HG02610 (cell line): ENCODE measurements at regions not wholly inside any gene's neighbourhood (a gene's known extent, or its start where the extent isn't known, plus 50 kb on each side); places are given as distances from the start of the nearest gene placed in this dataset.
"Not testable (repeated sequence)": the region's sequence is repeated elsewhere in the genome, so short reads cannot be mapped to it uniquely, and the experiment has no call there.

Source experiments
- ATAC-seq: cut with Tn5 transposase; IDR thresholded peaks from one replicate; pipeline ENCODE4 v1.9.1; 2021; ENCODE audit warnings: mild to moderate bottlenecking, moderate library complexity; ENCODE audit not compliant: unreplicated experiment

GRCh38 chr20:47903009-47903408 is 117.7 kb upstream of the SULF2 start:
- not testable (repeated sequence) for ATAC-seq

- not testable (repeated sequence) for ATAC-seq
Observed at GRCh38 chr20:47899313-47899712, 114.0 kb upstream of the SULF2 start.

- no peak for ATAC-seq
Observed at GRCh38 chr20:47897461-47897860, 112.2 kb upstream of the SULF2 start.

- not testable (repeated sequence) for ATAC-seq
Observed at GRCh38 chr20:47892681-47893080, 107.4 kb upstream of the SULF2 start.

GRCh38 chr20:47890708-47891107 is 105.4 kb upstream of the SULF2 start:
- ATAC-seq: not testable (repeated sequence)

DNA sequence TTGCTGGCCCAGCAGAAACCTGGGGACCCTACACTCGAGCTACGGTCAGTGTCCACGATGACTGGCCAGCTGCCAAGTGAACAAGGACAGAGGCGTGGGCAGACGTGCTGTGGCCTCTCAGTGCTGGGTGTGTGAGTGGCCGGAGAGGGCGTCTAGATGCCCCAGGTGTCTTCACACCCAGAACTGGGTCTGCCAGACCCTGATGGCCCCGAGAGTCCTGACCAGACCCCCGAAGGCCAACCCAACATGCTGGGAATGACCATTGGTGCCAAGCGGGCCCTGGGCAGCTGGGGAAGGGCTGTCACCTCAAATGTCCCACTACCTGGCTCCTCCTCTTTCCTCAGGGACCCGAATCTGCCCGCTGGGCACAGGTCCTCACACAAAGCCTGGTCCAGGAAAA is 104.5 kb upstream of the SULF2 start:
- ATAC-seq: not testable (repeated sequence)

DNA sequence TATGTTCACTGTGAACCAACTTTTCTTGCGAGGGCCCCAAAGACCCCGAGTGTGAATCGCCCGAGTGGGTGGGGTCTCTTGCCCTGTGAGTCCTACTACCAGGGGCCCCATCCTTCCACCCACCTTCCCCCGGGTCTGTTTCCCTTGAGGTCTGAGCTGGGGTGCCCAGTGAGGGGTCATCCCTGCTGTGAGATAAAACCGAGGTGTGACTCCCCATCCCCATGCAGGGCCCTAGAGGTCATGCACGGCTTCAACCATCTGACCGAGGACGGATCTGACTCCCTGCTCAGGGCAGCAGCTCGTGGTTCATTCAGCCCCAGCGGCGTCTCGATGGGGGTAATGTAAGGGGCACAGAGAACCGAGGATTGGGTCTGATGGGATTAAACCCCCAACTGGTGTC is 103.1 kb upstream of the SULF2 start:
- no peak for ATAC-seq

- no peak for ATAC-seq
Observed at GRCh38 chr20:47887477-47888080, 102.3 kb upstream of the SULF2 start.

DNA sequence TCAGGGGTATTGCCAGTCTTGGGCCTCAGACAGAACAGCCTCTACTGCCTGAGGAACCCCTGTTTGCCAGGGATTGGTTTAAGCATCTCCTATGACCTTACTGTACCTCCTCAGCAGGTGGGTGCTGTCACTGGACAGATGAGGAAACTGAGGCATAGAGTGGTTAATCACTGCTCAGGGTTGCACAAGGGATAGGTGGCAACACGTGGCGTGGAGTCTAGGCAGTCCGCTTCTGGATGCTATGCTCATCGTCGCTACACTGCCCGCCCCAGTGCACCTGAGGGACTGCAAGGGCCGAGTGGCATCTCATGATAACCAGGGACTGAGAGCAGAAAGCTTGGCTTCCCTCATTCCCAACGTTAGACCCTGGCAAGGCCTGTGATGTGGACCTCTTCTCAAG is 101.8 kb upstream of the SULF2 start:
- ATAC-seq: no peak

DNA sequence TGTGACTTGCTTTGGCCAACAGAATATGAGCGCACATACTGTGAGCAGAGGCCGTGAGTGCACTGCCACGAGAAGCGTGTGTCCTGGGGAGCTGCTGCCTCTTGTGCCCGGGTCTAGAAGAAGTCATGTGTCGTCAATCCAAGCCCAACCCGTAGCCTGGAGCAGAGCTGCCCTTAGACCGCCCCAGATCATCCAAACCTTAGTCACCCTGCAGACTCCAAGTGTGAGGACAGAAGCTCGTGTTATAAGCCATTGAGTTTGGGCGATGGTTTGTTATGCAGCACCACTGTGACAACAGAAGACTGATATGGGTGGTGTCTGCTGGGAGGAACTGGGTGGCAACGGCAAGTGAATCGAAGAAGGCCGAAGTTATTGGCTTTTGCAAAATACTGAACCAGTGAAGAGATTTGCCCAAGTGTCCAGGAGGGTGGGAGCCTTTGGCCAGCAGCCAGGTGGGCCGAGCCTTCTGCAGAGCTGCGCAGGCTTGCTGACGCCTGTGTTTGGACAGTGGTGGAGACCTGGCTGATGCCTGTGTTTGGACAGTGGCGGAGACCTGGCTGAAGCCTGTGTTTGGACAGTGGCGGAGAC is 101.3 kb upstream of the SULF2 start:
- no peak for ATAC-seq

GRCh38 chr20:47885909-47886453 is 100.7 kb upstream of the SULF2 start:
- ATAC-seq: no peak

GRCh38 chr20:47883940-47884339 is 98.7 kb upstream of the SULF2 start:
- ATAC-seq: not testable (repeated sequence)

GRCh38 chr20:47883186-47883585 is 97.9 kb upstream of the SULF2 start:
- ATAC-seq: no peak

DNA sequence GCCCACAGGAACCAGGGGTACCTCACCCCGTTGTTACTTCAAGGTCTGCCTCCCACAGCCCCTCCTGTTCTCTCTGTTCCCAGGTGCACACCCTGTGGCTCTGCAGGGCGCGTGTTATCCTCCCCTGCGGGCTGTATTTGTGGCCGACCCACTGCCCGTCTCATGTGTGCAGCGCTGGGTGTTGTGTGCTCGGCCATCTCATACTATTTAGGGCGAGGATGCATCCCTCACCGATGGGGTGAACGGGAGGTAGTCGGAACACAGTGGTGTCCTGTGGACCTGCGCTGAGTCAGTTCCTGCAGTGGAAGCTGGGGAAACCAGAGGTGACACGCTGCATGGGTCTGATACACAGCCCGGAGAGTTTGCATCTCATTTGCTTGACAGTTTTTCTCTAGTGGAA is 94.5 kb upstream of the SULF2 start:
- ATAC-seq: no peak

- ATAC-seq: no peak
Observed at GRCh38 chr20:47878601-47879027, 93.3 kb upstream of the SULF2 start.

DNA sequence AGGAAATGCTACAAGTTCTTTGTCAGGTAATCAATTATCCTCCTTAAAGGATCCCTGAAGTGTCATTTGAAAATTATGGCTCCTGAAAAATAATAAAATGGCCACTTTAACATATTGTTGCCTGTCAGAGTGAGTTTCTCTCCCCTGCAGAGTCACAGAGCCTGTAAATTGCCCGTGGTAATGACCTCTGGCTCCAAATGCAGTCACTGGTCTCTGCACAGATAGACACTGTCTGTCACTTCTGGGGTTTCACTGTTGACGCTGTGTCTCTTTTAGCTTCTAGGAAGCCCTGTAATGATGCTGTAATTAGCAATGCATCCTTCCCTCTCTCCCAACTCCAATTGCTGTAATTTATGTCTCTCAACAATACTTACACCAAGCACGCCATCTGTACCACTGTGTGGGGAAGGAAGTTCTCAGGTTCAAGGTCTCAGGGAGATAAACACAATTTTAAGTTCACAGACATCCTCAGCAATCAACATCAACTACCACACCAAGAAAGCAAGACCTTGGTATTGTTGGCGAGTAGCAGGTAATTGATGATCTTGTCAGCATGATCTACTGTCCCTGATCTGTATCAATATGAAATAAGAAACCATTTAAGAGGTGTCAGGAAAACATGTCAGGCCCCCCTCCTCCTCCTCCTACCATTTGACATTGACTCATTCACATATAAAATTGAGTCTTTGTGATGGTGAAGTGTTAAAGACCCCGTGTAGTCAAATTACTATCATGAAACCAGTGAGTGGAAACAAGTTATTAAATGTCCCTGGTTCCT is 91.2 kb upstream of the SULF2 start:
- ATAC-seq: no peak

DNA sequence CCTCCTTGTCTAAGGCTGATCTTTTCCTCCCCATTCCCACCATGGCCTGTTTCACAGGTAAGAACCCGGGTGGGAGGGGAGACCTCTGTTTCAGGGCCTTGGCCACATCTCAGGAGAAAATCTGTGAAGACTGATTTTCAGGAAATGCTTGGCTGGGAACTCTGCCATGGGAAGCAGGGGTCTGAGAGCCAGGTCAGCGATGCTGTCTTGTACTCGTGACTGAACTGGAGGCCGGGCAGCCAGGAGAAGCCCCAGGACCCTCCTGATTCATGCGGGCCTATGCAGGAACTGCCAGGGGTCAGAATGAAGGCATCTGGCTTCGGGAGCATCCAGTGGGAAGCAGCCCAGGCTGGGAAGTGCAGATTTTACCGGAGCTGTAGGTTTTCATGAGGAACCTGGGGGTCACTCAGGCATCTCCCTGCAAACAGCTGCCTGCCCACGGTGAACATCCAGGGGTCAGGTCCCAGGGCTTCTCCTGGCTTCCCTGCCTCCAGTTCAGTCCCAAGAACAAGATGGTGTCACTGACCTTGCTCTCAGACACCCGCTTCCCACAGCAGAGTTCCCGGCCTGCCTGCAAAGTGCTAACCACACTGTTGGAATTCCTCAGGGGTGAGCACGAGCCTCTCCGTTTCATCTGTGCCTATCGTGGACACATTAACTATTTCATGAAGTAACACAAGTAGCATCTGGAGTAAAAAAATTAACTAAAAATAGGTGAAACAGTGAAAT is 90.2 kb upstream of the SULF2 start:
- no peak for ATAC-seq

- no peak for ATAC-seq
Observed at GRCh38 chr20:47872341-47872740, 87.1 kb upstream of the SULF2 start.

GRCh38 chr20:47870475-47870874 is 85.2 kb upstream of the SULF2 start:
- no peak for ATAC-seq

- no peak for ATAC-seq
Observed at GRCh38 chr20:47868744-47869143, 83.5 kb upstream of the SULF2 start.

DNA sequence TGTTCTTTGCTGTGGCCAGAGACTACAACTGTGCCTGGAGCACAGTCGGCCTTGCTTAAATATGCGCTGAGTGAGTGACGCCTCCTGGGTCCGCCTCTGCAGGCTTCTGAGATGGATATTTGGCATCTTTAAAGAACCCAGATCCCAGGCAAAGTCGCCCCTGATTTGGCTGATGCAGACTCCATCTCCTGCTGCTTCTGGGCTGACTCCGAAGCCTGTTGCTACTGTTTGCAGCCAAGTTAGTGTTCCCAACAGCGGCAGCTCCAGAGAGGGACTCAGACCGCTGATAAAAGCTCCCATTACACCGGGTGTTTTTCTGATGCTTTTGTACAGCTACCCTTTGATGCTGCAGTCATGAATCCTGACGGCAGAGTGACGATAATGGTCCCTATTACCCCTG is 83.0 kb upstream of the SULF2 start:
- no peak for ATAC-seq
